ENCODE measurements at regions not wholly inside any gene's neighbourhood (a gene's known extent, or its start where the extent isn't known, plus 50 kb on each side); places are given as distances from the start of the nearest gene placed in this dataset.
"Not testable (repeated sequence)": the region's sequence is repeated elsewhere in the genome, so short reads cannot be mapped to it uniquely, and the experiment has no call there.

- DNase-seq (ENCODE audit: low read depth in 2 of 3, low spot score in 1 of 3), result no peak
These were observed 77.2 kb upstream of the TRPM1 start for GRCh38 chr15:31178705-31179104.

- no peak for DNase-seq (ENCODE audit: low read depth in 2 of 3, low spot score in 1 of 3)
These were observed 78.2 kb upstream of the TRPM1 start for GRCh38 chr15:31179693-31180092.

GRCh38 chr15:31193291-31193690, 91.8 kb upstream of the TRPM1 start:
- no peak for DNase-seq (ENCODE audit: low read depth in 2 of 3, low spot score in 1 of 3)

- no peak for DNase-seq (ENCODE audit: low read depth in 2 of 3, low spot score in 1 of 3)
These were observed 94.3 kb upstream of the TRPM1 start for GRCh38 chr15:31195871-31196270.

GRCh38 chr15:31197497-31198414, 96.2 kb upstream of the TRPM1 start:
- peak in 2 of 3 donors; percentile 41 to 42 for DNase-seq (ENCODE audit: low read depth in 2 of 3, low spot score in 1 of 3)

- DNase-seq (ENCODE audit: low read depth in 2 of 3, low spot score in 1 of 3), result peak; percentile 34 to 42 (median 37)
These were observed 99.2 kb upstream of the TRPM1 start for GRCh38 chr15:31200735-31201151.

GRCh38 chr15:31202953-31203352, 101.4 kb upstream of the TRPM1 start:
- DNase-seq (ENCODE audit: low read depth in 2 of 3, low spot score in 1 of 3), result no peak

- DNase-seq (ENCODE audit: low read depth in 2 of 3, low spot score in 1 of 3), result no peak
These were observed 102.5 kb upstream of the TRPM1 start for GRCh38 chr15:31203999-31204398.

GRCh38 chr15:31206386-31207181, 105.1 kb upstream of the TRPM1 start:
- no peak for DNase-seq (ENCODE audit: low read depth in 2 of 3, low spot score in 1 of 3)

- DNase-seq (ENCODE audit: low read depth in 2 of 3, low spot score in 1 of 3), result no peak
These were observed 105.7 kb upstream of the TRPM1 start for GRCh38 chr15:31207246-31207645.

- not testable (repeated sequence) for DNase-seq (ENCODE audit: low read depth in 2 of 3, low spot score in 1 of 3)
These were observed 106.3 kb upstream of the TRPM1 start for GRCh38 chr15:31207861-31208260.

- DNase-seq (ENCODE audit: low read depth in 2 of 3, low spot score in 1 of 3), result no peak
These were observed 107.3 kb upstream of the TRPM1 start for GRCh38 chr15:31208817-31209216.

- no peak for DNase-seq (ENCODE audit: low read depth in 2 of 3, low spot score in 1 of 3)
These were observed 109.8 kb upstream of the TRPM1 start for GRCh38 chr15:31211353-31211752.

- no peak for DNase-seq (ENCODE audit: low read depth in 2 of 3, low spot score in 1 of 3)
These were observed 111.0 kb upstream of the TRPM1 start for GRCh38 chr15:31212326-31213080.

- DNase-seq (ENCODE audit: low read depth in 2 of 3, low spot score in 1 of 3), result no peak
These were observed 112.3 kb upstream of the KLF13 start for GRCh38 chr15:31214158-31214863.

- DNase-seq (ENCODE audit: low read depth in 2 of 3, low spot score in 1 of 3), result no peak
These were observed 111.7 kb upstream of the KLF13 start for GRCh38 chr15:31214864-31215489.

GRCh38 chr15:31215490-31216214, 111.0 kb upstream of the KLF13 start:
- DNase-seq (ENCODE audit: low read depth in 2 of 3, low spot score in 1 of 3), result peak; percentile 66 to 85 (median 79)

GRCh38 chr15:31216215-31216911, 110.3 kb upstream of the KLF13 start:
- DNase-seq (ENCODE audit: low read depth in 2 of 3, low spot score in 1 of 3), result peak in 2 of 3 donors; percentile 12 to 20

- no peak for DNase-seq (ENCODE audit: low read depth in 2 of 3, low spot score in 1 of 3)
These were observed 109.6 kb upstream of the KLF13 start for GRCh38 chr15:31217067-31217466.

All from stimulated activated CD4-positive, alpha-beta T cell treated with anti-CD3 and anti-CD28 coated beads, Interleukin-12 subunit alpha, Interleukin-12 subunit beta, amount 100 ng/mL, for 48 hours (primary cell).